Islet precursor cell (in vitro differentiated cells): ENCODE measurements at regions not wholly inside any gene's neighbourhood (a gene's known extent, or its start where the extent isn't known, plus 50 kb on each side); places are given as distances from the start of the nearest gene placed in this dataset.
"Not testable (repeated sequence)": the region's sequence is repeated elsewhere in the genome, so short reads cannot be mapped to it uniquely, and the experiment has no call there.

ENCODE experiments used
- DNase-seq: peaks from one replicate; pipeline ENCODE4 v3.0.0-alpha.2; 2018

- no peak for DNase-seq
These were observed 104.7 kb downstream of the GPR85 start for GRCh38 chr7:112981966-112982365.

DNA sequence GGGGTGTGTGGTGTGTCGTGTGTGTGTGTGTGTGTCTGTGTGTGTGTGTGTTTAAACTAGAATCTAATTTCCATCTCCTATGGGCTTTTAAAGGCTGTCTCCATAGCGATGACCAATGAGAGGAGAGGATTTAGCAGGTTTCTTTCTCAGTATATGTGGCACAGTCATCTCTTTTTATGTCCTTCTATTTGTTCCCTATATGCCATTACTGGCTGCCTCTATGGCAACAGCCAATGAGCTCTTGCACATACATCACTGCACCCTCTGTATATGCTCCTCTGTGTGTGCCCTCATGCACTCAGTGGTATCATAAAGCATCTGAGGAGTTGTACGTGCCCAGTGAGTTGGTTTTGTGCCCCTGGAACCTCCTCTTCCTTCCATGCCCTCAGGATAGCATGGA, 107.6 kb downstream of the GPR85 start:
- not testable (repeated sequence) for DNase-seq

DNA sequence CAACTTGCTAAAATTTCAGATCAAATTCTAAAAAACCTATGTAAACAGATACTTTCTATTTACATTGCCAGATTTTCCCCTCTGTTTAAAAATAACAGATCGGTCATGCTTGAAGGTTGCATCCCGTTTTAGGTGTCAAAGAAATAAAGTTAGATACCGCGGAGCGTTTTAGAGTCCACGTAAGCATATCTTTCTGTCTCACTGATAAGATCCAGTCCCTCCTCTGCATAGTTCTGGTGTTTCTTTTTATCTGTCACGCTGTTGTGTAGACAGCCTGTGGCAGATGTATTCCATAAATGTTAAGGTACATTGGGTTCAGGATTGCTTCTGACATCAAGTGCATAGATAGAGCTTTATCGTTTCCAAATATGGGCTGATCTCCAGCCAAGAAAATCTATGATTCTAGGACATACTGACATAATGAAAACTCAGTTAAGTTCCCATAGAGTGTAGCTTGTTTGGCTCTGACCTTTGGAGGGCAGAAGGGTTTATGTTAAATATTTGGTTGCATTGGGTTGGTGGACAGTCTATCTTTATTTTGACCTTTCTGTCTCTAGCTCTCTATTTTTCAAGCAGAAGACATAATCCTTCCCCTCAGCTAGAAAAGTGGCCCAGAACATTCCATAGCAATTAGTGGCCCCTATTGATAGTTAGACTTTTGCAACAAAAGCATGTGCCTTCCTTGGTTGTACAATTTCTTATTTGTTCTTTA, 109.2 kb downstream of the GPR85 start:
- not testable (repeated sequence) for DNase-seq

GRCh38 chr7:112970771-112971170, 115.9 kb downstream of the GPR85 start:
- DNase-seq, result no peak

DNA sequence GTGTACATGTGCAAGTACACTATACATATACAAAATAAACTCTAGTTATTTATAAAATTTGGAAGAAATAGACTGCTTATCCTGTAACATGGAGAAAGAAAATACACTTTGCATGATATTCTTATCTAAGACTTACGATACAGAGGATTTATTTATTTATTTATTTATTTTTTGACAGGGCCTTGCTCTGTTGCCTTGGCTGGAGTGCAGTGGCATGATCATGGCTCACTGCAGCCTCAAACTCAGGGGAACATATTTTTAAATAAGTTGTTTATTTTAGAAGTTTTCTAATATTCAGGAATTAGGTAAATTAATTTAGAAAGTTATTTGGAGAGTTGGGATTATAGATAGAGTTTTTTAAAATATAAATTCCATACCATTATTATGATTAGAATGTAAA, 116.7 kb downstream of the GPR85 start:
- no peak for DNase-seq

GRCh38 chr7:112965506-112965905, 121.1 kb downstream of the GPR85 start:
- no peak for DNase-seq

DNA sequence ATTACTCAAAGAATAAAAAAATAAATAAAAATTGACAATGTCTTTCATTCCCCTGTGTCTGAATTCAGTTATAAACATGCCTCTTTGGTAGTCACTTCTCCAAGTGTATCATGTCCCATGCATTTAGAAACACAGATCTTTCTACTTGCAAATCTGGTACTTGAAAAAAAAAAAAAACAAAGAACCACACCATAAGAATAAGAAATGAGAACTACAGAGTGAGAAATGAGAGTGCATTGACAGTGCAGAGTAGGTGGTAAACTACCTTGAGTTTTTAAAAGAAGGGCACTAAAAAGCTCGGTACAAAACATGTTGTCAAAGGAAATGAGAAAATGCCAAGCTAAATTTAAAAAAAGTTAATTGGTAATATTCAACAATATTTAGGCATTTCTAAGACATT, 123.0 kb downstream of the GPR85 start:
- DNase-seq, result no peak

- no peak for DNase-seq
These were observed 123.8 kb downstream of the GPR85 start for GRCh38 chr7:112962815-112963214.

DNA sequence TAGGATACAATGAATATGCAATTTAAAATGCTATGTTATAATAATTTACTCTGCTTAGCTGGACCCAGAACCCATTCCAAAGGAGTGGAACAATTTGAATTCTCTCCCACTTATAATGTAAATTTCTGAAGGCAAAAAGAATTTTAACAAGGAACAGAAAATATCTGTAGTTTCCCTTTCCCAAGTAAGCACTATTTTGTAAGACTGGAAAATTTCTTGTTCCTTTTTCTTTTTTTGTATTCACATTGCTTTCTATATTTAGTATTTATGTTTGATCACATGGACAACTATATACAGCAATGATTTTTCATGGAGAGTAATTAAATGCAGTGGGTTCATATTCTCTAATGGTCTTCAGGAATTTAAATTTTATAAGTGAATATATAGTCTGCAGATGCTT, 127.4 kb downstream of the GPR85 start:
- DNase-seq, result no peak

DNA sequence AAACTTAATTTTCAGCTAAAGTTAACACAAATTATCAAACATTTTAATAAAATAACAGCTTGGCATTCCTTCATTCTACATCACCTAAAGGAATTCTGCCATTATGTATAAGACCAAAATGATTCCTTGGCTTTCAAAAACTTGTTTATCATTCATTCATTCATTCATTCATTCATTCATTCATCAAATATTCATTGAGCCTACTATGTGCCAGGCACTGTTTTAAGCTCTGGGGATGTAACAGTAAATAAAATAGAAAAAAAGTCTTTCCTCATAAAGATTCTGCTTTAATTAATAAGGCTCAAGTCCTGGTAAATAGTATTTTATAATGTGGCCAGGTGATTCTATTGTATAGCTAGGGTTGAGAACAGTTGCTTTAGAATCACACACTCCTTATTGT, 127.9 kb downstream of the GPR85 start:
- no peak for DNase-seq

- no peak for DNase-seq
These were observed 128.7 kb downstream of the GPR85 start for GRCh38 chr7:112957901-112958300.

GRCh38 chr7:112953031-112953430, 133.6 kb downstream of the GPR85 start:
- not testable (repeated sequence) for DNase-seq

DNA sequence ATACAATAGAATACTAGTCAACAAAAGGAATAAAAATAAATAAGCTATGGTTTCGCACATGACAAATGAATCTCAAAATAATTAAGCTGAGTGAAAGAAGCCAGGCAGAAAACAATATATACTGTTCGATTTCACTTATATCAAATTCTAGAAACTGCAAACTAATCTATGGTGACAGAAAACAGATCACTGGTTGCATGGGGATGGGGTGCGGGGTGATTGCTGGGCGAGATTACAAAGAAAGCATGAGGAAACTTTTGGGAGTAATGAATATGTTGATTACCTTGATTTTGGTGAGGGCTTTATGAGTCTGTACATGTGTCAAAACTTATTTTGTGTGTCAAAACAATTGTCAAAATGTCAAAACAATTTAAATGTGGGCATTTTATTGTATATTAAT, 135.6 kb downstream of the GPR85 start:
- DNase-seq, result no peak

DNA sequence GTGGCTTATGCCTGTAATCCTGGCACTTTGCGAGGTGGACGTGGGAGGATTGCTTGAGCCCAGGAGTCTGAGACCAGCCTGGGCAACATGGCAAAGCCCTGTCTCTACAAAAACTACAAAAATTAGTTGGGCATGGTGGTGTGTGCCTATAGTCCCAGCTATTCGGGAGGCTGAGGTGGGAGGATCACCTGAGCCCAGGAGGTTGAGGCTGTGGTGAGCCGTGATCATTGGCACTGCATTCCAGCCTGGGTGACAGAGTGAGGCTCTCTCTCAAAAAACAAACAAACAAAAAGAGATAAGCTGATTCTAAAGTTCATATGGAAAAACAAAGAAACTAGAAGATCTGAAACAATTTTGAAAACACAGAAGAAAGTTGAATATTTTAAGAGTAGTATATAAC, 136.9 kb downstream of the GPR85 start:
- DNase-seq, result not testable (repeated sequence)

GRCh38 chr7:112946350-112946749, 140.3 kb downstream of the GPR85 start:
- DNase-seq, result no peak

DNA sequence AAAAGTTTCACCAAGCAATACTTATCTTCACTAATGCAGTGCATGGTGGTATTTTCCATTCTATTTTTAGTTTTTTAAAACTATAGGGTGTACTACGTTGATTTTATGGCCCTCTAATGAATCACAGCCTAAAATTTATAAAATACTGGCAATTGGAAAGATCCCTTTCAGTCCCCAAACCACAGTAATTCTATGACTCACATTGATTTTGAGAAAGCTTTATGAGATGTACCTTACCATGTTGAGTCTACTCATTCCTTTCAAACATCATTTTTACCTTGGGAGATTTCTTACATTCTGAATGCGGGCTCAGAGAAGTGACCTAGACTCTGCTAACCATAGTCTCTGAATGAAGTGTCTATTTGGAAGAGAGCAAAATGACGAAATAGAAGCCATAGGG, 141.6 kb downstream of the GPR85 start:
- DNase-seq, result no peak

GRCh38 chr7:112942981-112943380, 143.6 kb downstream of the GPR85 start:
- no peak for DNase-seq

DNA sequence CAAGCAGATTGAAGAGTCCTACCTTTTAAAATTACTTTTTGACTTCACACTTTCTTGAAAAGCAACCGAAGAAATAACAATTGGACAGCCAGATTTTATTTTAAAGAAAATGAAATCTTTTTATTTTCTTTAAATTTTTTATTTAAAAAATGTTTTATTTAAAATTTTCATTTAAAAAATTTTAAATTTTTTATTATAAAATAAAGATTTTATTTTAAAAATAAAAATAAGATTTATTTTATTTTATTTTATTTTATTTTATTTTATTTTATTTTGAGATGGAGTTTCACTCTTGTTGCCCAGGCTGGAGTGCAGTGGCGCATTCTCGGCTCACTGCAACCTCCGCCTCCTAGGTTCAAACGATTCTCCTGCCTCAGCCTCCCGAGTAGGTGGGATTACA, 144.5 kb downstream of the GPR85 start:
- DNase-seq, result not testable (repeated sequence)

GRCh38 chr7:112940314-112940732, 146.3 kb downstream of the GPR85 start:
- no peak for DNase-seq

DNA sequence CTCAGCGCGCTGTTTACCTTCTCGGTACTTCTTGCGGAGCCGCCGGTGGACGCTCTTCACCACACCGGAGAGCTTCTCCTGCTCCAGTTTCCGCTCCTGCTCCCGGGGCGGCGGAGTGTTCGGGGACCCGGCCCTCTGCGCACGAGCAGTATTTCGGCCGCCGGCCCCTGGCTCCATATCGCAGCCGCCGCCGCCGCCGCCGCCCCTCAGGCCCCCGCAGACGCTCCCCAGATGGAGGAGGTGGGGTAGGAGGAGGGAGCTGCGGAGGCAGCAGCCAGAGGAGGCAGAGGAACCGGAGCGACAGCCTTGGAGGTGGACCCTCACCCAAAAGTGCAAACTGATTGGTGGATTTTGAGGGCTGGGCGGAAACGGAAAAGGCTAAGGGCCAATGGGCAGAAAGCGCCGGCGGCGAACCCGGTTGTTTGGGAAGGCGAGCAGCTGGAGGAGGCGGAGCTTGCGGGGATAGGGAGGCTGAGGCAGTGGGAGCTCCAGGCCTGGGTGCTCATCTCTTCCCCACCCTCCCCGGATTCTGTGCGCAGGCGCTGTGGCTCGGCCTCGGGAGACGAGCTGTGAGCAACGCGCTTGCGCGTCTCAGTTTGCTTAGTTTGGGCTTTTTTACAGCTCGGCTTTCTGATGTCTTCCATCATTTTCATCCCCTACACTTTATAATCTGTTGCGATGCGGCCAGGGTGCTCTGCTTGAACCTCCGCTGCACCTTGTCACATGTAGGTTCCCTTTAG, 146.9 kb downstream of the GPR85 start:
- DNase-seq, result peak; percentile 100

GRCh38 chr7:112938863-112939573, 147.6 kb downstream of the GPR85 start:
- peak; percentile 80 for DNase-seq

DNA sequence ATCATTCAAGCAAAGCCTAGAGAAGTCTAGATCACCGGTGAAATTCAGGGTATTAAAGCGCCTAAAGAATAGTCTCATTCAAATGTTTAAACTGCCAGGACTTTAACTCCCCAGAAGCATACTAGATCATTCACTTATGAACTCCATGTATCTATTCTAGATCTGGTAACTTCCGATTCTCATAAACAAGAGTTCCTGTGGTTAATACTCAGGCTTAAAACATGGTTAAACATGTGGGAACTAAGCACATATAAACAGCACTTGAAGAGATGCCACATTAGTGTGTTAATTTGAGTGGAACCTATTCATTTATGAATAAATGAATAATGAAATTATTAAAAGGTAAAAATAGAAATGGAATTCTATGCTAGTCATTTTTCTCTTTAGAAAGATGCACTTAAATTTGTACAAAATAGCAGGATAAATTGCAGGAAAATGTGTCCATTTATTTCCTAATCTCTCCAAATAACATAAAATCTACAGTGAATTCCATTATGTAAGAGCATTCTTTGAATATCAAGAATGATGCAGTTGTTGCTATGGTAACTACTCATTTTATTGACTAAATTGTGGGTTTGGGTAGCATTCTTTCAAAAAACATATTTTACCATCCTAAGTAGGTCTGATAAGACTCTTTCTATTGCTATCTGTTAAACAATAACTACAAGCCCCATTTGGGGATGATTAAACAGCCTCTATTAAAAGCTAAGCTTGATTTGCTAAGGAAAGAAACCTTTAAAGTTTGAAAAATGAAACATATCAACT, 147.6 kb upstream of the TMEM168 start:
- no peak for DNase-seq

- no peak for DNase-seq
These were observed 143.4 kb upstream of the TMEM168 start for GRCh38 chr7:112933598-112933997.
